ENCODE measurements at regions not wholly inside any gene's neighbourhood (a gene's known extent, or its start where the extent isn't known, plus 50 kb on each side); places are given as distances from the start of the nearest gene placed in this dataset.

- DNase-seq (ENCODE audit: low read depth in 2 of 2) = no peak
Measured at GRCh38 chr17:14950216-14950615, 314.9 kb downstream of the PMP22 start.

- no peak for DNase-seq (ENCODE audit: low read depth in 2 of 2)
Measured at GRCh38 chr17:14947671-14948070, 317.5 kb downstream of the PMP22 start.

- DNase-seq (ENCODE audit: low read depth in 2 of 2) = no peak
Measured at GRCh38 chr17:14946481-14946880, 318.6 kb downstream of the PMP22 start.

GRCh38 chr17:14942526-14943190, 322.5 kb downstream of the PMP22 start:
- DNase-seq (ENCODE audit: low read depth in 2 of 2) = no peak

GRCh38 chr17:14940938-14941265, 324.2 kb downstream of the PMP22 start:
- DNase-seq (ENCODE audit: low read depth in 2 of 2) = no peak

GRCh38 chr17:14940108-14940937, 324.8 kb downstream of the PMP22 start:
- no peak for DNase-seq (ENCODE audit: low read depth in 2 of 2)

- DNase-seq (ENCODE audit: low read depth in 2 of 2) = no peak
Measured at GRCh38 chr17:14935845-14936485, 329.2 kb downstream of the PMP22 start.

- no peak for DNase-seq (ENCODE audit: low read depth in 2 of 2)
Measured at GRCh38 chr17:14935139-14935841, 329.8 kb downstream of the PMP22 start.

- DNase-seq (ENCODE audit: low read depth in 2 of 2) = no peak
Measured at GRCh38 chr17:14933676-14934075, 331.4 kb downstream of the PMP22 start.

- DNase-seq (ENCODE audit: low read depth in 2 of 2) = peak; percentile 11 to 22
Measured at GRCh38 chr17:14926526-14927122, 338.5 kb downstream of the PMP22 start.

- DNase-seq (ENCODE audit: low read depth in 2 of 2) = no peak
Measured at GRCh38 chr17:14926073-14926472, 339.1 kb downstream of the PMP22 start.

GRCh38 chr17:14925498-14925897, 339.6 kb downstream of the PMP22 start:
- DNase-seq (ENCODE audit: low read depth in 2 of 2) = no peak

- no peak for DNase-seq (ENCODE audit: low read depth in 2 of 2)
Measured at GRCh38 chr17:14923981-14924380, 341.1 kb downstream of the PMP22 start.

- DNase-seq (ENCODE audit: low read depth in 2 of 2) = no peak
Measured at GRCh38 chr17:14922411-14922810, 342.7 kb downstream of the PMP22 start.

- DNase-seq (ENCODE audit: low read depth in 2 of 2) = no peak
Measured at GRCh38 chr17:14921936-14922335, 343.2 kb downstream of the PMP22 start.

GRCh38 chr17:14919631-14920213, 345.4 kb downstream of the PMP22 start:
- no peak for DNase-seq (ENCODE audit: low read depth in 2 of 2)

GRCh38 chr17:14919094-14919493, 346.0 kb downstream of the PMP22 start:
- DNase-seq (ENCODE audit: low read depth in 2 of 2) = no peak

- no peak for DNase-seq (ENCODE audit: low read depth in 2 of 2)
Measured at GRCh38 chr17:14918540-14918939, 346.6 kb downstream of the PMP22 start.

- no peak for DNase-seq (ENCODE audit: low read depth in 2 of 2)
Measured at GRCh38 chr17:14910916-14911315, 354.2 kb downstream of the PMP22 start.

GRCh38 chr17:14904386-14904785, 360.7 kb downstream of the PMP22 start:
- no peak for DNase-seq (ENCODE audit: low read depth in 2 of 2)

- DNase-seq (ENCODE audit: low read depth in 2 of 2) = no peak
Measured at GRCh38 chr17:14903854-14904253, 361.3 kb downstream of the PMP22 start.

GRCh38 chr17:14902803-14903202, 362.3 kb downstream of the PMP22 start:
- no peak for DNase-seq (ENCODE audit: low read depth in 2 of 2)
